Erythroblast (primary cell): ENCODE measurements at regions not wholly inside any gene's neighbourhood (a gene's known extent, or its start where the extent isn't known, plus 50 kb on each side); places are given as distances from the start of the nearest gene placed in this dataset.

Experiments
- GATA1 ChIP-seq: IDR thresholded peaks from 2 replicates; pipeline ENCODE4 v1.6.1; 2011; ENCODE audit warnings: low read depth, mild to moderate bottlenecking, control low read depth, low read length, moderate library complexity
- POLR2A ChIP-seq: IDR thresholded peaks from 2 replicates; pipeline ENCODE4 v1.6.1; 2011; ENCODE audit warnings: mild to moderate bottlenecking, low read length

DNA sequence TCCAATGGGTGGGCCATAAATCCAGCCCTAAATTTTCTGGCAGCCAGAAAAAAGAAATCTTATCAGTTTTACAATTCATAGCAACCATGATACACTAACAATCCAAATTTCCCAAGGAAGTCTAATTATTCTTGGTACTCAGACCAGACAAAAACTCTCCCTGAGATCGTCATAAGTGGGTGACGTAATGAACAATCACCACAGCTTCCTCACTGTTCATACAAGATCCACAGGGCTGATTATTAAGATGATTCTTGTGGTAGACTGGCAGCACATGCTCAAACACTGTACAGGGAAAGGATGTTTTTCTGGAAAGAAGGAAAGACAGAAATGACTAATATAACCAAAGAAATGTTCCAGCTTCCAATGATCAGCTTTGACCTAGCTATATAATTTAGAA lies 178.3 kb upstream of the CRIM1 start:
- no peak for TF ChIP-seq GATA1
- TF ChIP-seq POLR2A: no peak
